22Rv1 (cell line): ENCODE measurements at regions not wholly inside any gene's neighbourhood (a gene's known extent, or its start where the extent isn't known, plus 50 kb on each side); places are given as distances from the start of the nearest gene placed in this dataset.

Experiments
- CTCF ChIP-seq: fragments of 450-650 bp; IDR thresholded peaks from 2 replicates; pipeline ENCODE4 v1.5.1; 2017; ENCODE audit warnings: mild to moderate bottlenecking
- ZFX ChIP-seq: fragments of 450-650 bp; IDR thresholded peaks from 2 replicates; pipeline ENCODE4 v1.6.1; 2017; ENCODE audit warnings: antibody characterized with exemption, borderline replicate concordance

- TF ChIP-seq CTCF (no peak), ZFX (no peak)
Measured at GRCh38 chr3:38978729-38979128, 73.0 kb downstream of the SCN11A start.
